ENCODE measurements at regions not wholly inside any gene's neighbourhood (a gene's known extent, or its start where the extent isn't known, plus 50 kb on each side); places are given as distances from the start of the nearest gene placed in this dataset.

- Histone ChIP-seq H2AFZ (ENCODE audit: low read depth, low read length) (no peak overlapping the region), H3K9ac (replicated peaks; ENCODE audit: extremely low read depth, insufficient read depth, low read length) (no peak overlapping the region), H3K27ac (ENCODE audit: insufficient read depth, low read depth, low read length) (no peak overlapping the region), H3K9me3 (replicated peaks; ENCODE audit: control insufficient read depth, insufficient read depth, low read length) (no peaks in the 10 kb centered on the region), H3K79me2 (ENCODE audit: control insufficient read depth, insufficient read depth, low read length) (no peaks in the 10 kb centered on the region), H4K20me1 (replicated peaks; ENCODE audit: control insufficient read depth, extremely low read depth, insufficient read depth, low read length) (no peaks in the 10 kb centered on the region), H3K4me2 (ENCODE audit: insufficient read depth, low read length) (no peak overlapping the region), H3K4me1 (ENCODE audit: control insufficient read depth, extremely low read depth, insufficient read depth, low read length) (no peaks in the 10 kb centered on the region), H3K36me3 (ENCODE audit: control insufficient read depth in 2 of 2, extremely low read depth in 1 of 2, insufficient read depth in 2 of 2, low read length in 2 of 2) (no peaks in the 10 kb centered on the region), H3K4me3 (replicated peaks in 1 of 3; ENCODE audit: insufficient read depth in 1 of 3, low read depth in 1 of 3, low read length in 3 of 3) (no peak overlapping the region), H3K9me1 (replicated peaks; ENCODE audit: control insufficient read depth, extremely low read depth, insufficient read depth, low read length) (no peaks in the 10 kb centered on the region), H3K27me3 (ENCODE audit: control insufficient read depth in 2 of 2, insufficient read depth in 2 of 2, low read length in 2 of 2) (no peaks in the 10 kb centered on the region)
- intact Hi-C loops (cut with micrococcal nuclease) (no loop called here), dilution Hi-C loops (cut with MboI; ENCODE audit: extremely low pct_ligation_motif_present, low sequenced_read_pairs) (no loop called here)
- ChIA-PET CTCF (no interaction called here), POLR2A (interaction anchor here (0.6 kb wide), 1 partner anchor 33 kb away, joined by 4 read pairs; no protein-coding TSS in a partner anchor)
- DNase-seq (ENCODE audit: low read depth, low spot score) (no peak), FAIRE-seq (no peak)
- TF ChIP-seq FOS (IDR thresholded peaks at IDR 0.05; ENCODE audit: borderline replicate concordance, insufficient read depth, low read length): no peak
- no peak for TF ChIP-seq CTCF (IDR thresholded peaks at IDR 0.05; ENCODE audit: extremely low read depth in 1 of 2, insufficient read depth in 1 of 2, low read depth in 1 of 2, low read length in 2 of 2)
- no peak for TF ChIP-seq JUN (IDR thresholded peaks at IDR 0.05; ENCODE audit: borderline replicate concordance, insufficient read depth, insufficient read length, low read depth)
- no peak for TF ChIP-seq POLR2AphosphoS5 (IDR thresholded peaks at IDR 0.05; ENCODE audit: insufficient read depth, low read depth, low read length)
- no peak for TF ChIP-seq POLR2A (IDR thresholded peaks at IDR 0.05; ENCODE audit: low read depth, low read length)
- TF ChIP-seq GATA2 (IDR thresholded peaks at IDR 0.05; ENCODE audit: insufficient read depth, insufficient read length, low read depth, low read length): no peak
- no peak for TF ChIP-seq EZH2 (IDR thresholded peaks at IDR 0.05; ENCODE audit: borderline replicate concordance, low read depth, low read length, severe bottlenecking)
- TF ChIP-seq MAX (IDR thresholded peaks at IDR 0.05; ENCODE audit: insufficient read depth, insufficient read length): no peak
- BruUV-seq (replicated peaks): no TSS peak
Measured at GRCh38 chr7:54419209-54419608, 123.0 kb upstream of the VSTM2A start.

Measured in endothelial cell of umbilical vein (primary cell).